Erythroblast (primary cell): ENCODE measurements at regions not wholly inside any gene's neighbourhood (a gene's known extent, or its start where the extent isn't known, plus 50 kb on each side); places are given as distances from the start of the nearest gene placed in this dataset.

ENCODE experiments used
- GATA1 ChIP-seq: IDR thresholded peaks from 2 replicates; pipeline ENCODE4 v1.6.1; 2011; ENCODE audit warnings: low read depth, mild to moderate bottlenecking, control low read depth, low read length, moderate library complexity
- POLR2A ChIP-seq: IDR thresholded peaks from 2 replicates; pipeline ENCODE4 v1.6.1; 2011; ENCODE audit warnings: mild to moderate bottlenecking, low read length

DNA sequence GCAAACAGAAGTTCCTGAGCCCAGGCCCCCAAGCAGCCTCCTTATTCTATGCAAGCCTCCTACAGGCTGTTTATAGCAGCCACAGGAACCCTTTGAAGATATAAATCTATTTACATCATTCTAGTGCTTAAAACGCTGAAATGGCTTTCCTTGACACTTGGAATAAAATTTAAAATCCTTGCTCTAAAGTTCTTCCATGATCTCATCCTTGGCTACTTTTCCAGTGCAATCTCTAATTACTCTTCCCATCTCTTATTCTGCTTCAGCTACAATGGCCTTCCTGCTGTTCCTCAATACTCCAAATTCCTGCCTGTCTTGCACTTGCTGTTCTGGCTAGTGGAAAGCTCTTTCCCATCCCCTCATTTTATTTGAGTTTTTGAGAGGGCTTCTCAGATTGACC, 634.2 kb upstream of the NR3C2 start:
- TF ChIP-seq GATA1 (no peak), POLR2A (no peak)
